ENCODE measurements at regions not wholly inside any gene's neighbourhood (a gene's known extent, or its start where the extent isn't known, plus 50 kb on each side); places are given as distances from the start of the nearest gene placed in this dataset.
"Not testable (repeated sequence)": the region's sequence is repeated elsewhere in the genome, so short reads cannot be mapped to it uniquely, and the experiment has no call there.

DNA sequence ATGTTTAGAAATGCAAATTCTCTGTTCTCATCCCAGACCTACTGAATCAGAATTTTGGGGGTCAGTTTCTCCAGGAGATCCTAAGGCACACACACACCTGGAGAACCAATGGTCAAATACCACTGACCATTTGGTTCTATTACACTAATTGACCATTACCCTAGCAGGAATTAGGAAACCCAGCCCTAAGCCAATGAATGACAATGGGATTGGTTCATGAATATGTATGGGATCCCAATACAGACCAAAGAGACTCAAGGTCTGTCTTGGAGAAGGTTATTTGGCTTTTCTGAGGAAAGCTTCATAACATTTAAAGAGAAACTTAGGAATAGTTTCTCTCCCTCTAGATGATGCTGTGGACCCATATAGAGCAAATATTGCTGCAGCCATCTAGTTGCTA, 317.0 kb downstream of the BMPER start:
- H3K9me3 Mint-ChIP-seq: peaks cover 0 to 13% (median 0%) of the 10 kb centered on the region in 3 donors
- ATAC-seq (replicated peaks in 1 of 4): no peak
- POLR2A ChIA-PET: no interaction called here

DNA sequence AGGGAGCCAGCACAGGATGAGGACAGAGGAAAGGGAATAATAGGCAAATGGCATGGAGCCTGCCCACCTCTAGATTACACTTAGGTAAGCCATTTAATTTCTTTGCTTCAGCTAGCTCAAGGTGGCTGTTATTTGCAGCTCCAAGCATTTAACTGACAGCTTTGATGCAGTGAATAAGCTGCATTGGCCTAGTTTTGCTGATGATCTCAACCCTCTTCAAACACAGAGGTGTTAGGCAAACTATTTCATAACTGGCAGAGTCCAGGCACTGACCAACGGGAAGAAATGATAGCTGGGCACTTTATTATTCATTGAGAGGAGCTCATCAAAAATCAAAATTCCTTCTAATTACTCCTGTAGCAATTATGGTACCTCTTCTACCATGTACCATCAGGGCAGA, 317.4 kb downstream of the BMPER start:
- CTCF ChIA-PET: interaction anchor here in 1 of 2 donors (0.6 kb wide), 1 partner anchor 243 kb away, joined by 3 read pairs; no protein-coding TSS in a partner anchor

More for the DNA sequence above, 317.0 kb downstream of the BMPER start:
- no peak overlapping the region for H3K4me3 ChIP-seq (ENCODE audit: control insufficient read depth in 1 of 2, extremely low read depth in 1 of 2, low read length in 1 of 2)
- H3K4me1 Mint-ChIP-seq: no peaks in the 10 kb centered on the region
- no peak overlapping the region for H3K27ac Mint-ChIP-seq
- CTCF ChIA-PET: interaction anchor here in 1 of 2 donors (0.6 kb wide), 1 partner anchor 243 kb away, joined by 3 read pairs; no protein-coding TSS in a partner anchor
- no peak for DNase-seq
- no peaks in the 10 kb centered on the region for H3K4me1 ChIP-seq (ENCODE audit: control insufficient read depth in 1 of 2, extremely low read depth in 1 of 2, insufficient read depth in 2 of 2, low read length in 2 of 2)
- no peaks in the 10 kb centered on the region for H3K9me3 ChIP-seq
- H3K36me3 ChIP-seq (ENCODE audit: control insufficient read depth in 2 of 2, extremely low read depth in 1 of 2, insufficient read depth in 1 of 2, low read length in 1 of 2): no peaks in the 10 kb centered on the region
- H3K27ac ChIP-seq (ENCODE audit: low read length): no peak overlapping the region
- no peaks in the 10 kb centered on the region for H3K27me3 Mint-ChIP-seq
- H3K27me3 ChIP-seq (replicated peaks in 1 of 2; ENCODE audit: control insufficient read depth in 2 of 2, extremely low read depth in 1 of 2, insufficient read depth in 2 of 2, low read length in 1 of 2): no peaks in the 10 kb centered on the region
- H3K36me3 Mint-ChIP-seq: no peaks in the 10 kb centered on the region
- no peak overlapping the region for H3K4me3 Mint-ChIP-seq

GRCh38 chr7:34224281-34224680, 318.9 kb downstream of the BMPER start:
- Mint-ChIP-seq H3K27ac (no peak overlapping the region), H3K27me3 (no peaks in the 10 kb centered on the region), H3K9me3 (peaks cover 0 to 11% (median 0%) of the 10 kb centered on the region in 3 donors), H3K36me3 (no peaks in the 10 kb centered on the region), H3K4me1 (no peaks in the 10 kb centered on the region), H3K4me3 (no peak overlapping the region)
- WGBS (ENCODE audit: insufficient coverage): no CpG with 5 or more reads among the region's 1 CpG
- ATAC-seq (replicated peaks in 1 of 4) (no peak), DNase-seq (no peak)
- CTCF ChIA-PET: no interaction called here
- Histone ChIP-seq H3K4me1 (ENCODE audit: control insufficient read depth in 1 of 2, extremely low read depth in 1 of 2, insufficient read depth in 2 of 2, low read length in 2 of 2) (no peaks in the 10 kb centered on the region), H3K9me3 (no peaks in the 10 kb centered on the region), H3K27me3 (replicated peaks in 1 of 2; ENCODE audit: control insufficient read depth in 2 of 2, extremely low read depth in 1 of 2, insufficient read depth in 2 of 2, low read length in 1 of 2) (no peaks in the 10 kb centered on the region), H3K36me3 (ENCODE audit: control insufficient read depth in 2 of 2, extremely low read depth in 1 of 2, insufficient read depth in 1 of 2, low read length in 1 of 2) (no peaks in the 10 kb centered on the region), H3K4me3 (ENCODE audit: control insufficient read depth in 1 of 2, extremely low read depth in 1 of 2, low read length in 1 of 2) (no peak overlapping the region), H3K27ac (ENCODE audit: low read length) (no peak overlapping the region)
- POLR2A ChIA-PET: no interaction called here

More for the DNA sequence above, 317.4 kb downstream of the BMPER start:
- no CpG with 5 or more reads among the region's 1 CpG for WGBS (ENCODE audit: insufficient coverage)
- H3K36me3 Mint-ChIP-seq: no peaks in the 10 kb centered on the region
- H3K27me3 Mint-ChIP-seq: no peaks in the 10 kb centered on the region
- DNase-seq (no peak), ATAC-seq (replicated peaks in 1 of 4) (no peak)
- no peaks in the 10 kb centered on the region for H3K9me3 ChIP-seq
- H3K4me3 Mint-ChIP-seq: no peak overlapping the region
- H3K4me1 ChIP-seq (ENCODE audit: control insufficient read depth in 1 of 2, extremely low read depth in 1 of 2, insufficient read depth in 2 of 2, low read length in 2 of 2): no peaks in the 10 kb centered on the region
- H3K4me3 ChIP-seq (ENCODE audit: control insufficient read depth in 1 of 2, extremely low read depth in 1 of 2, low read length in 1 of 2): no peak overlapping the region
- H3K27ac Mint-ChIP-seq: no peak overlapping the region
- H3K36me3 ChIP-seq (ENCODE audit: control insufficient read depth in 2 of 2, extremely low read depth in 1 of 2, insufficient read depth in 1 of 2, low read length in 1 of 2): no peaks in the 10 kb centered on the region
- no peaks in the 10 kb centered on the region for H3K4me1 Mint-ChIP-seq
- POLR2A ChIA-PET: no interaction called here
- no peaks in the 10 kb centered on the region for H3K27me3 ChIP-seq (replicated peaks in 1 of 2; ENCODE audit: control insufficient read depth in 2 of 2, extremely low read depth in 1 of 2, insufficient read depth in 2 of 2, low read length in 1 of 2)
- H3K27ac ChIP-seq (ENCODE audit: low read length): no peak overlapping the region
- peaks cover 0 to 13% (median 0%) of the 10 kb centered on the region in 3 donors for H3K9me3 Mint-ChIP-seq

- H3K27me3 Mint-ChIP-seq: no peaks in the 10 kb centered on the region
- no peak overlapping the region for H3K4me3 ChIP-seq (ENCODE audit: control insufficient read depth in 1 of 2, extremely low read depth in 1 of 2, low read length in 1 of 2)
- no peak overlapping the region for H3K27ac Mint-ChIP-seq
- H3K4me1 Mint-ChIP-seq: no peaks in the 10 kb centered on the region
- no peaks in the 10 kb centered on the region for H3K36me3 ChIP-seq (ENCODE audit: control insufficient read depth in 2 of 2, extremely low read depth in 1 of 2, insufficient read depth in 1 of 2, low read length in 1 of 2)
- no peak overlapping the region for H3K27ac ChIP-seq (ENCODE audit: low read length)
- peaks cover 0 to 8% (median 5%) of the 10 kb centered on the region in 3 donors for H3K9me3 Mint-ChIP-seq
- CTCF ChIA-PET: no interaction called here
- H3K9me3 ChIP-seq: no peaks in the 10 kb centered on the region
- no peaks in the 10 kb centered on the region for H3K36me3 Mint-ChIP-seq
- DNase-seq (no peak), ATAC-seq (replicated peaks in 1 of 4) (no peak)
- POLR2A ChIA-PET: no interaction called here
- H3K4me1 ChIP-seq (ENCODE audit: control insufficient read depth in 1 of 2, extremely low read depth in 1 of 2, insufficient read depth in 2 of 2, low read length in 2 of 2): no peaks in the 10 kb centered on the region
- WGBS (ENCODE audit: insufficient coverage): 50% methylated on average over 4 of the region's 5 CpGs
- H3K4me3 Mint-ChIP-seq: no peak overlapping the region
- H3K27me3 ChIP-seq (replicated peaks in 1 of 2; ENCODE audit: control insufficient read depth in 2 of 2, extremely low read depth in 1 of 2, insufficient read depth in 2 of 2, low read length in 1 of 2): no peaks in the 10 kb centered on the region
These were observed 319.9 kb downstream of the BMPER start for GRCh38 chr7:34225193-34225592.

GRCh38 chr7:34227525-34227924, 322.2 kb downstream of the BMPER start:
- H3K27me3 ChIP-seq (replicated peaks in 1 of 2; ENCODE audit: control insufficient read depth in 2 of 2, extremely low read depth in 1 of 2, insufficient read depth in 2 of 2, low read length in 1 of 2): no peaks in the 10 kb centered on the region
- Mint-ChIP-seq H3K9me3 (peaks cover 7 to 13% (median 10%) of the 10 kb centered on the region in 3 donors), H3K4me1 (no peaks in the 10 kb centered on the region), H3K4me3 (no peak overlapping the region), H3K27me3 (no peaks in the 10 kb centered on the region), H3K36me3 (no peaks in the 10 kb centered on the region), H3K27ac (no peak overlapping the region)
- WGBS (ENCODE audit: insufficient coverage): 5% methylated on average over 3 of the region's 3 CpGs
- ChIA-PET CTCF (no interaction called here), POLR2A (no interaction called here)
- no peak for ATAC-seq (replicated peaks in 1 of 4)
- H3K36me3 ChIP-seq (ENCODE audit: control insufficient read depth in 2 of 2, extremely low read depth in 1 of 2, insufficient read depth in 1 of 2, low read length in 1 of 2): no peaks in the 10 kb centered on the region
- no peak overlapping the region for H3K27ac ChIP-seq (ENCODE audit: low read length)
- no peaks in the 10 kb centered on the region for H3K9me3 ChIP-seq
- no peak overlapping the region for H3K4me3 ChIP-seq (ENCODE audit: control insufficient read depth in 1 of 2, extremely low read depth in 1 of 2, low read length in 1 of 2)
- no peak for DNase-seq
- H3K4me1 ChIP-seq (ENCODE audit: control insufficient read depth in 1 of 2, extremely low read depth in 1 of 2, insufficient read depth in 2 of 2, low read length in 2 of 2): no peaks in the 10 kb centered on the region

- H3K27ac Mint-ChIP-seq; H3K4me1 Mint-ChIP-seq; H3K4me1 ChIP-seq (ENCODE audit: control insufficient read depth in 1 of 2, extremely low read depth in 1 of 2, insufficient read depth in 2 of 2, low read length in 2 of 2); H3K27me3 Mint-ChIP-seq; ATAC-seq (replicated peaks in 1 of 4); H3K4me3 Mint-ChIP-seq; H3K27me3 ChIP-seq (replicated peaks in 1 of 2; ENCODE audit: control insufficient read depth in 2 of 2, extremely low read depth in 1 of 2, insufficient read depth in 2 of 2, low read length in 1 of 2); DNase-seq; POLR2A ChIA-PET; H3K36me3 Mint-ChIP-seq; CTCF ChIA-PET; H3K27ac ChIP-seq (ENCODE audit: low read length); H3K4me3 ChIP-seq (ENCODE audit: control insufficient read depth in 1 of 2, extremely low read depth in 1 of 2, low read length in 1 of 2); H3K9me3 ChIP-seq; H3K36me3 ChIP-seq (ENCODE audit: control insufficient read depth in 2 of 2, extremely low read depth in 1 of 2, insufficient read depth in 1 of 2, low read length in 1 of 2): not testable (repeated sequence)
- WGBS (ENCODE audit: insufficient coverage): 81% methylated on average over 4 of the region's 5 CpGs
- H3K9me3 Mint-ChIP-seq: peaks cover 3 to 16% (median 13%) of the 10 kb centered on the region in 3 donors
These were observed 329.8 kb downstream of the BMPER start for GRCh38 chr7:34235101-34235500.

GRCh38 chr7:34236057-34236456, 330.7 kb downstream of the BMPER start:
- no peaks in the 10 kb centered on the region for H3K36me3 Mint-ChIP-seq
- 80% methylated on average over 2 of the region's 2 CpGs for WGBS (ENCODE audit: insufficient coverage)
- ChIA-PET CTCF (no interaction called here), POLR2A (no interaction called here)
- no peak overlapping the region for H3K27ac Mint-ChIP-seq
- peaks cover 2 to 15% (median 12%) of the 10 kb centered on the region in 3 donors for H3K9me3 Mint-ChIP-seq
- Histone ChIP-seq H3K4me1 (ENCODE audit: control insufficient read depth in 1 of 2, extremely low read depth in 1 of 2, insufficient read depth in 2 of 2, low read length in 2 of 2) (no peaks in the 10 kb centered on the region), H3K4me3 (ENCODE audit: control insufficient read depth in 1 of 2, extremely low read depth in 1 of 2, low read length in 1 of 2) (no peak overlapping the region), H3K36me3 (ENCODE audit: control insufficient read depth in 2 of 2, extremely low read depth in 1 of 2, insufficient read depth in 1 of 2, low read length in 1 of 2) (no peaks in the 10 kb centered on the region), H3K9me3 (no peaks in the 10 kb centered on the region), H3K27me3 (replicated peaks in 1 of 2; ENCODE audit: control insufficient read depth in 2 of 2, extremely low read depth in 1 of 2, insufficient read depth in 2 of 2, low read length in 1 of 2) (no peaks in the 10 kb centered on the region), H3K27ac (ENCODE audit: low read length) (no peak overlapping the region)
- no peak for DNase-seq
- H3K4me3 Mint-ChIP-seq: no peak overlapping the region
- H3K4me1 Mint-ChIP-seq: no peaks in the 10 kb centered on the region
- no peak for ATAC-seq (replicated peaks in 1 of 4)
- no peaks in the 10 kb centered on the region for H3K27me3 Mint-ChIP-seq
